Heart right ventricle (tissue), 16 donors: ENCODE measurements at regions not wholly inside any gene's neighbourhood (a gene's known extent, or its start where the extent isn't known, plus 50 kb on each side); places are given as distances from the start of the nearest gene placed in this dataset.
A peak's percentile ranks its signal among the peaks of the same experiment; 100 is the strongest.

Experiments used
- ATAC-seq, 8 donors: fragments of 200-7000 bp; cut with Tn5 transposase; one replicate each; pipeline ENCODE4 v1.9.1; 2020; ENCODE audit warnings: mild to moderate bottlenecking in 8 of 8, moderate library complexity in 8 of 8, moderate number of reproducible peaks in 1 of 8
- DNase-seq, 2 donors: peaks; one replicate each; pipeline ENCODE4 v3.0.0-alpha.2; 2020
- H3K27ac ChIP-seq, 10 donors: fragments of 200-600 bp; sonication (generic) in 2 of 10; one replicate each; pipeline versions ENCODE4 v1.5.0 to v1.8.0; 2020 to 2022; ENCODE audit warnings: mild to moderate bottlenecking in 3 of 10
- H3K27me3 ChIP-seq, 7 donors: fragments of 200-600 bp; one replicate each; pipeline ENCODE4 v1.8.0; 2021 to 2022; ENCODE audit warnings: mild to moderate bottlenecking in 2 of 7
- H3K36me3 ChIP-seq, 9 donors: fragments of 200-600 bp; sonication (generic) in 1 of 9; one replicate each; pipeline versions ENCODE4 v1.5.0 to v1.8.0; 2020 to 2022; ENCODE audit warnings: mild to moderate bottlenecking in 2 of 9
- H3K4me1 ChIP-seq, 9 donors: fragments of 200-600 bp; sonication (generic) in 1 of 9; one replicate each; pipeline versions ENCODE4 v1.5.0 to v1.8.0; 2020 to 2022; ENCODE audit warnings: mild to moderate bottlenecking in 4 of 9
- H3K4me3 ChIP-seq, 10 donors: fragments of 200-600 bp; sonication (generic) in 2 of 10; one replicate each; pipeline versions ENCODE4 v1.5.0 to v1.8.0; 2020 to 2022; ENCODE audit warnings: mild to moderate bottlenecking in 7 of 10, moderate library complexity in 2 of 10
- H3K9me3 ChIP-seq, 11 donors: fragments of 200-600 bp in 10 of 11; sonication (generic) in 2 of 11; one replicate each; pipeline versions ENCODE4 v1.5.0 to v1.8.0; 2013 to 2022; ENCODE audit warnings: mild to moderate bottlenecking in 2 of 11, control low read depth in 1 of 11, moderate library complexity in 1 of 11
- WGBS, 2 donors: extraction: QIAGEN DNeasy Blood & Tissue Kit; methylation state at CpG; one replicate each; pipeline ENCODE4 v1.1.7; 2013; ENCODE audit warnings: inconsistent platforms in 1 of 2; 5-methylcytosine and 5-hydroxymethylcytosine counted together
- intact Hi-C, 10 donors: fragments of 100-400 bp; cut with DNase I; formaldehyde crosslinking; loops; one replicate each; pipeline versions ENCODE4 v1.11.1 to v1.14.2; 2022
- TF ChIP-seq, protein P1 (sequence below), 9 donors: fragments of 200-600 bp; sonication (generic) in 2 of 9; IDR thresholded peaks; one replicate each; pipeline versions ENCODE4 v1.5.0 to v1.8.0; 2021 to 2022; ENCODE audit warnings: antibody characterized with exemption in 9 of 9, mild to moderate bottlenecking in 5 of 9, moderate library complexity in 1 of 9
- donor health status: Arrhythmogenic right ventricular cardiomyopathy.
- donor health status: ischemic (EF 13 %, LVEDD 7.1; RV severe dilation, severe dysfunction).
- donor health status: healthy with polysubstance abuse.
- donor health status: DM: no; HTN: yes; CAD: no.
- donor health status: DM: no; HTN: no; CAD: no.
- donor health status: ischemic (EF 25% LVEDD 6.9; RV normal size, moderate dysfunction).
- donor health status: ischemic (EF 25% LVEDD 5.7; RV mildly dilated, moderate dysfunction).
- donor health status: healthy.
- donor health status: DM: yes; HTN: yes; CAD: no.
- donor health status: Ischemic cardiomyopathy.
- donor health status: ischemic (EF 35%, LVEDD 5.7; RV mildly dilated, moderate dysfunction).
- donor health status: nonischemic (EF 11% LVEDD 7.7; RV severe dilation, severe dysfunction).
- donor health status: DM: yes; HTN: yes; CAD: no.
- donor health status: PGD.
- donor health status: ischemic (EF 29% LVEDD 5.4; RV normal size, mild dysfunction).
- donor health status: nonischemic (EF 23%, LVEDD 6.1; RV moderate dilation, normal function).

DNA sequence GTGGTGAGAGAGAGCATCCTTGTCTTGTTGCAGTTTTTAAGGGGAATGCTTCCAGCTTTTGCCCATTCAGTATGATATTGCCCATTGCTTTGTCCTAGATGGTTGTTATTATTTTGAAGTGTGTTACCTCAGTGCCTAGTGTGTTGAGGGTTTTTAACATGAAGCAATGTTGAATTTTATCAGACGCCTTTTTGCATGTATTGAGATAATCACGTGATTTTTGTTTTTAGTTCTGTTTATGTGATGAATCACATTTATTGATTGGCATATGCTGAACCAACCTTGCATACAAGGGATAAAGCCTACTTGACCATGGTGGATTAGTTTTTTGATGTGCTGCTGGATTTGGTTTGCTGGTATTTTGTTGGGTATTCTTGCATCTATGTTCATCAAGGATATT is 302.3 kb upstream of the G2E3 start:
- intact Hi-C loops = no loop called here
- Histone ChIP-seq H3K27ac (no peak overlapping the region), H3K27me3 (peaks cover 0 to 3% (median 0%) of the 10 kb centered on the region in 7 donors), H3K9me3 (peaks cover 0 to 15% (median 0%) of the 10 kb centered on the region in 11 donors), H3K4me3 (no peak overlapping the region), H3K4me1 (no peaks in the 10 kb centered on the region), H3K36me3 (no peaks in the 10 kb centered on the region)
- WGBS, 2 donors = 89 to 91% methylated on average over 2 of the region's 2 CpGs
- ATAC-seq (no peak), DNase-seq (no peak)
- TF ChIP-seq, protein P1, sequence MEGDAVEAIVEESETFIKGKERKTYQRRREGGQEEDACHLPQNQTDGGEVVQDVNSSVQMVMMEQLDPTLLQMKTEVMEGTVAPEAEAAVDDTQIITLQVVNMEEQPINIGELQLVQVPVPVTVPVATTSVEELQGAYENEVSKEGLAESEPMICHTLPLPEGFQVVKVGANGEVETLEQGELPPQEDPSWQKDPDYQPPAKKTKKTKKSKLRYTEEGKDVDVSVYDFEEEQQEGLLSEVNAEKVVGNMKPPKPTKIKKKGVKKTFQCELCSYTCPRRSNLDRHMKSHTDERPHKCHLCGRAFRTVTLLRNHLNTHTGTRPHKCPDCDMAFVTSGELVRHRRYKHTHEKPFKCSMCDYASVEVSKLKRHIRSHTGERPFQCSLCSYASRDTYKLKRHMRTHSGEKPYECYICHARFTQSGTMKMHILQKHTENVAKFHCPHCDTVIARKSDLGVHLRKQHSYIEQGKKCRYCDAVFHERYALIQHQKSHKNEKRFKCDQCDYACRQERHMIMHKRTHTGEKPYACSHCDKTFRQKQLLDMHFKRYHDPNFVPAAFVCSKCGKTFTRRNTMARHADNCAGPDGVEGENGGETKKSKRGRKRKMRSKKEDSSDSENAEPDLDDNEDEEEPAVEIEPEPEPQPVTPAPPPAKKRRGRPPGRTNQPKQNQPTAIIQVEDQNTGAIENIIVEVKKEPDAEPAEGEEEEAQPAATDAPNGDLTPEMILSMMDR (IDR thresholded peaks at IDR 0.05) = no peak

DNA sequence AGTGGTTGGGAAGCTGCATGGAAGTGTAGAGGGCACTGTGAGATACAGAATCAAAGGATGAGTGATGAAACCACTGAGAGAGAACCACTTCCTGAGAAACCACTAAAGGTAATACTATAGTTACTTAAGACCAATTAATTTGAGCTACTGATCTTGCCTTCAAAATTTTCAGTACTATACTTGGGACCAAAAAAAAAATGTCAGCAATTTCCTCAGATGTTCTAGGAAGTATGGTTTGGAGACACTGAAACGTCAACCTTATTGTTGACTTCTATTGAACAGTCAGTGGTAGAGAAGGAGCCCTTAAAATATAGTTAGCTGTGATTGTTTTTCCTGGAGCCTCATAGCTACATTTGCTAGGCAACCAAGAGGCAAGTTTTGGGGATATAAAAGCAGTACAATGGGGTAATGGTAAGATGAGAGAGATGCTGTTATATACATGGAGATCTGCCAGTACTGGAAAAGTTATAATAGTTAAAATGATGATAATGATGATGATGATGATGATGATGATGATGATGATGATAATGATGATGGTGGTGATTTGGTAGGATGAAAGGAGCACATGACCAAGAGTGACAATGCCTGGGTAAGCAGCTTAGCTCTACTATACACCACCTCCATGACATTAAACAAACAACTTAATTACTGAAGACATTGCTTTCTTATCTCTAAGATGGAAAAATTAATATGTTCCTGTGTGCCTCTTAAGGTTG is 300.9 kb upstream of the G2E3 start:
- H3K27me3 ChIP-seq = peaks cover 0 to 3% (median 0%) of the 10 kb centered on the region in 7 donors

DNA sequence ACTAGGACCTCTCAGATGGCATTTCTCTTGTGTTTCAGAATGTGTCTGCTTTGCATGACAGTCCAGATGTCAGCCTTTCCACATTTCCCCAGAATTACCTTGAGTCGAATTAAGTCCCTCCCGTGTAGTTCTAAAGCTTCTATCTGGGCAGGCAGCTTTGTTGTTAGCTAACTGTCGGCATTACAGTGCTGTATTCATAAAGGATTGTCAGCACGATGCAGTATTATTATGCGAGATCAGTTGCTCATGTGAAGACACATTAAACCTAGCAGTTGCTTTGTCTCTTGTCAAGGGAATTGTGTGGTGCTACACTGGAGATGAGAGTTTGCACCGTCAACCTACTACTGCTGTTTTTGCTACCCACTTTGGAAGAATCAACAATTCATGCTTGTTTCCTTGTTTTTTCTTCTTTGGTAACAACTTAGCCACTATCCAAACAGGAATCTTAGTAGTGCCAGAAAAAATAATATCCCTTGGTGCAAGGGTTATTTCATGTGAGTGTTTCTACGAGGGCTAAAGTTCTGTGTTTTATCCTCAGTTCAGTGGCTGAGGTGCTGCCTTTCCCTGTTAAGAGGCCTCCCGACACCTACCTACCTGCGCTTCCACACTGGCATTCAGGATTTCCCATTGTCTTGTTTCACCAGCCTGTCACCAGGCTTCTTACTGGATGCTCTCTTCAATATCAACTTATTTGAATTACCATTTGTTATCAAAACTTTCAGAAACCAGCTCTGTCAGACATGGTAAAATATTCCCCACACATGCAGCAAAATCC is 297.9 kb upstream of the G2E3 start:
- H3K4me1 ChIP-seq = no peaks in the 10 kb centered on the region
- no peak overlapping the region for H3K4me3 ChIP-seq
- DNase-seq = no peak
- ATAC-seq = no peak
- no peak overlapping the region for H3K27ac ChIP-seq
- peaks cover 0 to 5% (median 0%) of the 10 kb centered on the region in 11 donors for H3K9me3 ChIP-seq
- intact Hi-C loops = no loop called here
- WGBS, 2 donors = 70 to 74% methylated on average over 9 of the region's 9 CpGs
- TF ChIP-seq, protein P1 (IDR thresholded peaks at IDR 0.05) = no peak
- H3K27me3 ChIP-seq = peaks cover 0 to 3% (median 0%) of the 10 kb centered on the region in 7 donors
- no peaks in the 10 kb centered on the region for H3K36me3 ChIP-seq

More for the DNA sequence above, 300.9 kb upstream of the G2E3 start:
- TF ChIP-seq, protein P1 (IDR thresholded peaks at IDR 0.05) = no peak
- Histone ChIP-seq H3K36me3 (no peaks in the 10 kb centered on the region), H3K9me3 (peaks cover 0 to 15% (median 0%) of the 10 kb centered on the region in 11 donors), H3K4me1 (no peaks in the 10 kb centered on the region), H3K27ac (no peak overlapping the region), H3K4me3 (no peak overlapping the region)
- WGBS, 2 donors = 74 to 78% methylated on average over 1 of the region's 1 CpG
- ATAC-seq (no peak), DNase-seq (no peak)
- intact Hi-C loops = no loop called here

DNA sequence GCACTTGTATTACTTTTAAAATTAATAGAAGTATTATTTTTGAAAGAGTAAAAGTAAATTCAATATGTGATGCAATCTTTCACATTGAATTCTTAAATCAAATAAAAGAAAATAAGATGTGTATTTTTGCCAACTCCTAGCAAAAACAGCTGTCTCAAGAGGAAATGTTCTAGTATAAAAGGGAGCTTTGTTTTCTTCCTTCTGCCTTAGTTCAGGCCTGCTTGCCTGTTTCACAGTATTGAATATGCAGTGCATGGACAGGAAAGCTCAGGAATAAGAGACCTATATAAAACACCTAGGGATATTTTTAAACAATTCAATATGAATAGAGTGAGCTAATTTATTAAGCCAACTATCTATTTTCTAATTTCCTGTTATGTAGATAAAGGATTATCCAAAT is 294.8 kb upstream of the G2E3 start:
- no peak for DNase-seq
- intact Hi-C loops = no loop called here
- Histone ChIP-seq H3K27me3 (peaks cover 0 to 3% (median 0%) of the 10 kb centered on the region in 7 donors), H3K9me3 (no peaks in the 10 kb centered on the region), H3K4me3 (no peak overlapping the region), H3K36me3 (no peaks in the 10 kb centered on the region), H3K27ac (peak overlapping the region in 2 of 10 donors; percentile 1 to 21), H3K4me1 (no peaks in the 10 kb centered on the region)
- ATAC-seq = peak in 1 of 8 donors; percentile 67
- TF ChIP-seq, protein P1 (IDR thresholded peaks at IDR 0.05) = no peak
